D721Med (cell line): ENCODE measurements at regions not wholly inside any gene's neighbourhood (a gene's known extent, or its start where the extent isn't known, plus 50 kb on each side); places are given as distances from the start of the nearest gene placed in this dataset.

Experiments
- DNase-seq: peaks from one replicate; pipeline ENCODE4 v3.0.0; 2011; ENCODE audit warnings: low spot score; ENCODE audit not compliant: insufficient read length
- FAIRE-seq: peaks from 2 replicates; lab custom pipeline; 2011; peaks lifted over from hg19 to GRCh38; lab: Jason Lieb, UNC
- CTCF ChIP-seq: IDR thresholded peaks from 2 replicates; pipeline ENCODE4 v1.5.1; 2012; ENCODE audit warnings: mild to moderate bottlenecking, control low read depth; ENCODE audit not compliant: insufficient read depth; ENCODE audit errors: missing control alignments

DNA sequence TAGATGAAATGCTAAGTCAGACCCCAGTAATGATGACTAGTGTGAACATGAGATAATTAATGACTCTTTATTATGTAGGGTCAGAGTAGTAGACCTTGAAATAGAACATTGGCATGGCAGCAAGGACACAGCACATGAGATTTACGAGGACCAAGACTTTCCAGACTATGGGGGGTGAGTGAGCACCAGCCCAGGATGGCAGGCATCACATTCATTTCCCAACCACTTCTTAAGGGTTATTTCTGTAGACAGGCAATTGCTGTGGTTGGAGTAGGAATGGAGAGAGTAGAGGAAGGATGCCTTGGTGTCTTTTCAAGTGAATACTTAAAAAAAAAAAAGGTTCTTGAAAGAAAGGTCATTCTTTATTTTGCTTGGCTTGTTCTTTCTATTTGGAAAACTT, 189.4 kb upstream of the DYRK2 start:
- DNase-seq = no peak
- no peak for FAIRE-seq
- TF ChIP-seq CTCF = no peak

DNA sequence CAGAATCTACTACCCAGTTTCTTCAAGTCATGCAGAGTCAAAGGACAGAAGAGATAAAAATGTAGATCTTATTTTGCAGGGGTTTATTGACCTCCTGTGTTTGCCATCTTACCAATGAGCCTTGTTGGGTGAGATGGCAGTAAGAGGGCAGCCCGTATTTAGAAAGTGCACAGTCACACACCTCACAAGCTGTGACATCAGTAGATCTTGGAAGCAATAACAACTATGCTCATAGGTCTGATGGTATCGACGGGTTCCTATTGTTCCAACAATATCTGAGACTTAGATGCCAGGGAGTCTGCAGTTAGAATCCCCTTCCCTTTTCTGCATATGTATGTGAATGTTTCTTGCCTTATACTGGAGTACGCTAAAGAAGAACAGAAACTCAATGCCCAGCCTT, 189.0 kb upstream of the DYRK2 start:
- TF ChIP-seq CTCF = no peak
- FAIRE-seq = no peak
- no peak for DNase-seq

DNA sequence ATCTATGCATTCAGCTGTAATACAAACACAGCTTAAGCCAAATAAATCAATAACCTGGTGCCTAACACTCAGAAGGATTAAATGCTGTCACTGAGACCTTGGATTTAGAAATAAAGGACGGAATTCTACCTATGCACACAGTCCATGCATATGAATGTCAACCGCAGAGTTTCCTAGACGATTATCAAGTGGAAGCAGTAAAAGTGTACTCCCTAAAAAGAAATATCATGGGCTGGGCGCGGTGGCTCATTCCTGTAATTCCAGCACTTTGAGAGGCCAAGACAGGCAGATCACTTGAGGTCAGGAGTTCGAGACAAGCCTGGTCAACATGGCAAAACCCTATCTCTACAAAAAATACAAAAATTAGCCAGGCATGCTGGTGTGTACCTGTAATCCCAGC, 188.2 kb upstream of the DYRK2 start:
- FAIRE-seq = no peak
- no peak for DNase-seq
- TF ChIP-seq CTCF = no peak

- no peak for TF ChIP-seq CTCF
- no peak for FAIRE-seq
- DNase-seq = no peak
Measured at GRCh38 chr12:67468549-67469245, 179.8 kb upstream of the DYRK2 start.

DNA sequence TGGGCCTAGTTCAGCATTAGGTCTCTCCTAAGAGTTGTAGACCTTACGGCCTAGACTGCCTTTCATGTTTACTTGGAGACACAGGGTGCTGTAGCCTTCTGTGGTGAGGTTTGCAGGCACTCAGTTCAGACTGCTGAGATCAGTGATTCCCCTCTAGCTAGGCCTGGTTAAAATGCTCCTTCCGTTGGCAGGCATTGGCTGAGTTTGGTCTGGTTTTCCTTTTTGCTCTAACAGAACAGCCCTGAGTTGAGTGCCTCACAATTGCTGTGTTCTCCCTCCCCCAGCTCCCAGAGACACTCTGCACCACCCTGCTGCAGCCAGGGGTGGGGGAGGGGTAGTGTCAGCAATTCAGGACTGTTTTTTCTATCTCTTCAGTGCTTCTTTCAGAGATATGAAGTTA, 178.9 kb upstream of the DYRK2 start:
- DNase-seq = no peak
- no peak for FAIRE-seq
- no peak for TF ChIP-seq CTCF

DNA sequence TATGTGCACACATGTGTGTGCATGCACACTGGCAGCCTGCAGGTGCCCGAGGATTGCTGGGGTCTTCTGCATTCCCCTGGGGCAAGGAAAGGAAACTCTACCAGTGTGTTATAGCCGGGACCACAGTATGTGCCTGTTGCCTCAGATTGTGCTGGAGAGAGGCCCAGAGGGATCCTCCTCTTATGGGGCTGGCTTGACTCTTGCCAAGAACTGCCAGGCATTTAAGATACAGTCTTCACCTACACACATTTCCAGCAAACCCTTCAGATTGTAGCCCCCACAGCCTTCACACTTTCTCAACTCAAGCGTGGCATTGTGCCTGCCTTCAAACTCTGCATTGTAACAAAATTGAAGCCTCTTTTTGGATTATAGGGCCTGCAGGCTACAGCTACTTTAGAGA, 176.7 kb upstream of the DYRK2 start:
- no peak for TF ChIP-seq CTCF
- DNase-seq (no peak), FAIRE-seq (no peak)

- DNase-seq = no peak
- TF ChIP-seq CTCF = no peak
- no peak for FAIRE-seq
Measured at GRCh38 chr12:67472539-67472938, 176.0 kb upstream of the DYRK2 start.
